Kasumi-1 (cell line): ENCODE measurements at regions not wholly inside any gene's neighbourhood (a gene's known extent, or its start where the extent isn't known, plus 50 kb on each side); places are given as distances from the start of the nearest gene placed in this dataset.
"Not testable (repeated sequence)": the region's sequence is repeated elsewhere in the genome, so short reads cannot be mapped to it uniquely, and the experiment has no call there.

Source experiments
- DNase-seq, 2 experiments: peaks; one replicate each; lab custom pipeline; 2025; lab: John Stamatoyannopoulos, UW

DNA sequence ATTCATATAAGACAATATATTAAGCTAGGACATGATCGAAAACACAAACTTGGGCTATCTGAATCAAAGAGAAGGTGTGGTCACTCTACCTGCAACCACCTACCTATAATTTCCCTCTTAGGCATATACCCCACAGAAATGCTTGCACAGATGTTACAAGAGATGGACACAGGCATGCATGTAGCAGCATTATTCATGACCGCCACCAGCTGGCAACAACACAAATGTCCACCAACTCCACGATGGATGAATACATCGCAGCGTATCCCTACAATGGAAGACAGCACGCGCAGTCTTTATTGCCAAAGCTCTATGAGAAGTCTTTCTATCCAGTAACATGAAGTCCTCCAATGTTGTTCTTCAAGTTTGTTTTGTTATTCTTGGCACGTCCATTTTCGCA, 90.8 kb downstream of the ARL4C start:
- no peak for DNase-seq

DNA sequence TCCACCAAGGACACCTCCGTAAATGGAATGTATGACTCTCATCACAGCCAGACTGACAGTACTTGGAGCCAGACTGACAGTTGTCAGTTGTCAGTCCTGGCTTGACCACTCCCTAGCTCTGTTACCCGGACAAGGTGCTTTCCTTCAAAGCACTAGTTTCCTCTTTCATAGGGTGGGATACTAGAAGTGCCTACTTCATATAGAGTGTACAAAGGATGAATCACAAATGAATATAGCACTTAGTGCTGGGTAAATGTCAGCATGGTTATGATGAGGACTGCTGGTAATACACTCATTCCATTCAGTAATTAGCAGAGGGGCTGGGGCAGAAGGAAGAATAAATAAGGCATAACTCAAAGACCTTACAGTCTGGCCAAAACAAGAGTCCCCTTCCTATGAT, 91.4 kb downstream of the ARL4C start:
- no peak for DNase-seq

DNA sequence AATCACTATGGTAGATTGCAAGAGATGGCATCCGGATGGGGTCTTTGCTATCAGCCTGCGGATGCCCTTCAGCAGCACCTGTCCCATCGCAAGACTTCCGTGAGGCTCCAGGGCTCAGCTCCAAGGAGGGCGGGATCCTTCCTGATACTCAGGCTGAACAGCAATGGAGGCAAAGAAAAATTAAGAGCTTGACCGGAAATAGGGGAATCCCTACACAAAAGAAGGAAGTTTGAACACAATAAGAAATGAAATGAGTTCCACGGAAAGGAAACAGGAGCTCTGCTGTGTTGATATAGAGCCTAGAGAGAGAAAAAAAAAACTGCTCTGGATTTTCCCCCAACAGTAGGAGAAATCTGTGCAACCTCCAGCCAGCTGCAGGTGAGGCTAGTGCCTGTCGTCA, 91.9 kb downstream of the ARL4C start:
- no peak for DNase-seq

DNA sequence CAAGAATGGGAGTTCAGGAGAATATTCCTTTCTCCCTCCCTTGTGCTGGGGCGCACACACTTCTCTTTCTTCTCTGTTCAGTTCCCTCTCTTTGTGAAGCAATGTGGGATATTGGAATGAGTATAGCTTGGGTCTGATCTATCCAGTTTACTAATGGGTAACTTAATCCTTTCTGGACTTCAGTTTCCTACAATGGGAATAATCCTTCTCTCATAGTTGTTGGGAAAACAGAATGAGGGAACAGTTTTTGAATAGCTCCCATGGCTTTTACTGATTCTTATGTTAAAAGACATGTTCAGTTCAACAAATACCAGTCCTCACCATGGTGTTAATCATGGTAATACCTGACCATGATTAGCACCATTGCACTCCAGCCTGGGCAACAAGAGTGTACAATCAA, 93.1 kb downstream of the ARL4C start:
- no peak for DNase-seq

DNA sequence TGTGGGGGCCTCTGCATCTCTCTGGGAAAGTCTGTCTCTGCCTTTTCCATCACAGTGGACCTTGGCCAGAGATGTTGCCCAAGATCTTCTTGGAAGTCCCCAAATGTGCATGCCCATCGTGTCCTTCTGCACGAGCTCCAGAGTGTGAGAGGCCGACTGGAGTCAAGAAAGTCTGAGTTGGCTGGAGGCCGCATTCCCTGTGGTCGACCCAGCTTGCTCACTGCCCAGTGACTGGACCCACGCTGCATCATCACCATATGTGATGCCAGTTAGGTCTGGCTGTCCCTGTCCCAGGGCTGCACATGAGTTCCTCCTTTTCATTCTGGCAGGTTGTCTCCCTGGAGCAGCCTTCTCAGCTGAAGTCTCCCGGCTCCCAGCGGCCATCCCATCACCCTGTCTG, 93.8 kb downstream of the ARL4C start:
- DNase-seq, result no peak

DNA sequence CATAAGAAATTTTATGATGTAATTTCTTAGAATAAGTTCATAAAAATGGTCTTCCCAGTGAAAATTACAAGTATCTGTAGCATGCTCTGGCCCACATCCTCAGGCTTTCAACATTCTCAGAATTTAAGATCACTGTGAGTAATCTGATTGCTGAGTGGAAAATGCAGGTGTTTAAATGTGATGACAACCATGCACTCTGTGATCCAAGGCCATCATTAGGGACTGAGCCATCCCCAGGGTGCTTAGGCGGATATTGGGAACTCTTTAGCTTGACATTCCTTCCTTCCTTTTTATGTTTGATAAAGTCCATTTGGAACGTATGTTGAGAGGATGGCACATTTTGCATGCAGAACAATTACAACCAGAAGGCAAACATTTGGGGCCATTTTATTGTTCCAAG, 95.5 kb downstream of the ARL4C start:
- no peak for DNase-seq

DNA sequence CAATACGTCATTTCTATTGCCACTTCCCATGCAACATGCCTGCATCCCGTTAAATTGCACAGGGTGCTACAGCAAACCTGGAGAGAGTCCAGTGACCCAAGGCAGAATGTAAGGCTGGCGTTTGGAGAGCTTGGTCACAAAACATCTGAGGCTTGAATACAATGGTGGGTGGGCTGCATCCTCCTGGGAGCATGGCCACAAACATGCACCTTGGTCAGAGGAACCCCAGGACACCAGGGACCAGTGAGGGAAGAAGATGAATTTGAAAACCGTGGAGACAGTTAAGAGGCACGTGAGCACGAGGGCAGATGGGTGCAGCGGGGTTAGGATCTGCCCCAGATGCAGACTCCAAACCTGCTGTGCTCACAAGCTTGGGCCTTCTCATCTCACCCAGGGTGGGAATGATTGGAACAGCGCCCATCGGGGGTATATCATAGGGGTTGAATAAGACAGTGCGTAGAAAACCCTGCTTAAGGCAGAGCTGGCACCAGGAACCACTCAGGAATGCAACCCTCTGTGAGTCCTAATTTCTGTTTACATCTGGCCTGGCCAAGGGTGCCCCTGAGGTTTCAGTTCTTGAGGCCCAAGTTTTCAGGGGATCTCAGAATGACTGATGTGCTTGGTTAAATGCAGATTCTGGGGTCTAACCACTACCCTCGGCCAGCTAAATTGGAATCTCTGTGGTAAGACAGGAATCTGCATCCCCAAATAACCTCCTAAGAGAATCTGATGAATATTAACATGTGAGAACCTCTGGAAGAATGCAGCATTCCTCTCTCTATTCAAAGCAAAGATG, 97.2 kb downstream of the ARL4C start:
- no peak for DNase-seq

DNA sequence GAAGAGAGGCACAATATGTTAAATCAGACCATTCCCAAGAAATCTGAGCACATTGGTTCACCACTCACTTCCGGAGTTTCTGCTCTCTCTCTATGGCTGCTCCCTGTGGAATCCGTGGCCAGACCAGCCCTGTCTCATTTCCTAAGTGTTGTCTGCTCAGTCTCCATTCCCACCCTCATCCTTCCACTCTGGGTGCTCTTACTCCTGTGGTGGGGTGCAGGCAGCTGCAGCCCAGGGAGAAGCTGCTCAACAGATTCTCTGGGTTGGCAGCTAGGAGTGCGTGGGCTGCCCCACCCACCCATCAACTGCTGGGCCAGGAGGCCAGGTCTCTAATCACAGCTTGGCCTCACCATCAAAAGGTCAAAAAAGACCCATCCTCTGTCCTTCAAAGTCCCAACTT, 98.3 kb downstream of the ARL4C start:
- DNase-seq, result no peak

DNA sequence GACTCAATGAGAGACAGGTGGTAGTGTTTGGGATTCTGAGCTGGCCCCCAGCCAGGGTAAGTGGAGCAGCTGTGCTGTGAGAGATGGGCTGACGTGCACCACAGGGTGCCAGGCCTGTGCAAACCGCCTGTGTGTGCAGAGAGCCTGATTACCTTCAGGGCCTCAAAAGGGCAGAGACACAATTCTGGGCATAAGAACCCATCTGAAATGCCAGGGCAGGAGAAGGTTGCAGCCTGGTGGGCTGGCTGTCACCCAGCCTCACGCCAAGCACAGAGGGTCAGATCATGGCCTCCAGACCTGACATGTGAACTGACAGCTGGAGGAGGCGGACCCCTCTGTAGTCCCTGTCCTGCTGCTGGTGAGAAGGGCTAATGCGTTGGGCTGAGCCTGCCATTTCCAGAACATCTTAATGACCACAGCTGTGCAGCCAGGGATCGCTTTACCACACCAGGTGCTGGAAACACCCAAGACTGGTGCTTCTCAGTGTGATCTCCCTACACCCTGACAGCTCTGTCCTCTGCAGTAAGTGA, 100.9 kb downstream of the ARL4C start:
- DNase-seq, result no peak

DNA sequence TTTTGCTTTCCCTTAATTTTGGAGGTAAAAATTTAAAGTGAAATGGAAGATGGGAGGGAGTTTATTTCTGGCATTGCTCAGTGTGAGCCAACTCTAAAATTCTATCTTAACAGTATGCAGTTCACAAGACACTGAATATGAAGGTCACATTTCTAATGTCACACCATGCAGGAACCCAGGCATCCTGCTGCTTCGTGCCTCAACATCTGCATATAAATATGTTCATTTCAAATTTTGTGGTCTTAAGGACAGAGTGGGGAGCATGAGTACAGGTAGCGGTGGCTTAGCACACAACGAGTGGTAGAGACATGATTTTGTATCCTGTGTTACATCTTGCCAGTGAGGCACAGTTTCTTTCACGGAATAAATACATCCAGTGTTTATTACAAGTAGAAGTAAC, 102.4 kb downstream of the ARL4C start:
- no peak for DNase-seq

DNA sequence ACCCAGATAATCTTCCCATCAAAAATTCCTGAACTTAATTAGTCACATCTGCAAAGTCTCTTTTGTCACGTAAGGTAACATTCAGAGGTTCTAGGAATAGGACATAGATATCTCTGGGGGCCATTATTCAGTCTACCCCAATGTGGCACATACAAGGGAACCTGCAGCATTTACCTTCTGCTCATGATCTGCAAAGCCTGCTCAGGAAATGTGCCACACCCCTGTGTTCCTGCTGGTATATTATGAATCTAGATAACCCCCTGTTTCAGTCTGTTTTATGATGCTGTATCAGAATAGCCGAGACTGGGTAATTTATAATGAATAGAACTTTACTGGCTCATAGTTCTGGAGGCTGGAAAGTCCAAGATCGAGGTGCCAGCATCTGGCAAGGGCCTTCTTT, 103.5 kb downstream of the ARL4C start:
- no peak for DNase-seq

DNA sequence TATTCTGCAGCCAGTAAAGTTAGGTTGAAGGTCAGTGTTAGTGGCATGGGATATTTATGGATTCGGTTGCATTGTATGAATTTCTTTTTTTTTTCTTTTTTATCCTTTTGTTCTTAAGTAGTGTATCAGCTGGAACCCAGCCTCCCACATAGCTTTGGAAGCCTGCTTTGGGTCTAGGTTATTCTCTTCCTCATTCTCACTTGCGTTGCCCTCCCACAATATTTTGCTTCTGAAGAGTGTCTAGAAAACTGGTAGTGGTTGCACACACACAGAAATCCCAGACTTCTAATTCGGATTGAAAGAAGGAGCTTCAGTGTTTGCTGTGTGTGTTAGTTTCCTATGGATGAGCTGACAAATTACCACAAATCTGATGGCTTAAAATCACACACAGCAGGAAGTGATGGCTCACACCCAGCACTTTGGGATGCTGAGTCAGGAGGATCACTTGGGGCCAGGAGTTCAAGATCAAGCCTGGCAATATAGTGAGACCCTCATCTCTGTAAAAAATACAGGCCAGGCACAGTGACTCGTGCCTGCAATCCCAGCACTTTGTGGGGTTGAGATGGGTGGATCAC, 104.8 kb downstream of the ARL4C start:
- DNase-seq, result no peak

DNA sequence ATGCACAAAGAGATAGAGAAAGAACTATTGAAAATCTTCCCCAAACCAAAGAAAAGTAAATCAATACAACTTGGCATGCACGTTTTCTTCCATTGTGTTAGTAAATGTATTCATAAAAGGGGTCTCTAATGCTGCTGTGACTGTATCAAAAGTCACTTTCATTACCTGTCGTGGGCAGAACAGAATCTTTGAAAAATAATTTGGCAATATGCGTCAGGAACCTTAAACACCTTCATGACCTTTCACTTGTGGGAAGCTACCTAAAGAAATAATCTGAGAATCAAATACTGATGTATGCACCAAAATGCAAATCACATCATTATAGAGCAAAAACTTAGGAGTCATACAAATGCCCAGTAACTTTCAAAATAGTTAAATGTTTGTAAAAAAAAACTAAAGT, 105.3 kb downstream of the ARL4C start:
- DNase-seq, result no peak

DNA sequence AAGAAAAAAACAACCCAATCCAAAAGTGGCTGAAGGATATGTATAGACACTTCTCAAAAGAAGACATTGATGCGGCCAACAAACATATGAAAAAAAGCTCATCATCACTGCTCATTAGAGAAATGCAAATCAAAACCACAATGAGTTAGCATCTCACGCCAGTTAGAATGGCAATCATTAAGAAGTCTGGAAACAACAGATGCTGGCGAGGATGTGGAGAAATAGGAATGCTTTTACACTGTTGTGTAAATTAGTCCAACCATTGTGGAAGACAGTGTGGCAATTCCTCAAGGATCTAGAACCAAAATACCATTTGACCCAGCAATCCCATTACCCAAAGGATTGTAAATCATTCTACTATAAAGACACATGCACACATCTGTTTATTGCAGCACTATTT, 107.2 kb downstream of the ARL4C start:
- not testable (repeated sequence) for DNase-seq

DNA sequence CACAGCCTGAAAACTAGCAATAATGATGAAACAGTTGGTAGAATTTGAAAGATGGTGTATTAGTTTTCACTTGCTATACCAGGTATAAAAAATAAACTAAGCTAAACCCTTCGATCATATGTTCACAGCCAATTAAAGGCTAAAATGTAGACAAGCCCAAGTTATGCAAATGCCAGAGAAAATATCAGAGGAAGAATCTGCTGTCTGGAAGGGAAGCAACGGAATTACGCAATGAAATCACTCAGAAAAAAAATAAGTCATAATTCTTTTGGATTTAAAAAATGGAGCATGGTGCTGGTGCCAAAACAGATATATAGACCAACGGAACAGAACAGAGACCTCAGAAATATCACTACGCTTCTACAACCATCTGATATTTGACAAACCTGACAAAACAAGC, 108.3 kb downstream of the ARL4C start:
- no peak for DNase-seq

DNA sequence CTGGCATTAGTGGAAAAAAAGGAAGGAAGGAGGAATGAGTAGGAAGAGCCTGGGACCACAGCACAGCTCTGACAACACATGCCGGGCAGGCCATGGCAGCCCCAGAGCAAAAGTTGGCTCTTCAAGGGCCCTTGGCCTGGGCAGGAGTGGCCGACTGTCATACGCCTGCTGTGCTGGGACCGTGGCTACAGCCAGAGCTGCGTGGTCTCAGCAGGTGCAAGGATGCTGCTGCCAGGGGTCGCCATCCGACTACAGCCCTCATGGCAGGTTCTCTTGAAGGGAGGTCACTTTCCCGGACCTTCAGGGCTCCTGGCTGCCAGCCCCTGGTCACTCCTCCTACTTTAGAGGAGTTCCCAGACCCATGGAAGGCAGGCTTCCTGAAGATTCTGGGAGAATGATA, 109.9 kb downstream of the ARL4C start:
- no peak for DNase-seq

DNA sequence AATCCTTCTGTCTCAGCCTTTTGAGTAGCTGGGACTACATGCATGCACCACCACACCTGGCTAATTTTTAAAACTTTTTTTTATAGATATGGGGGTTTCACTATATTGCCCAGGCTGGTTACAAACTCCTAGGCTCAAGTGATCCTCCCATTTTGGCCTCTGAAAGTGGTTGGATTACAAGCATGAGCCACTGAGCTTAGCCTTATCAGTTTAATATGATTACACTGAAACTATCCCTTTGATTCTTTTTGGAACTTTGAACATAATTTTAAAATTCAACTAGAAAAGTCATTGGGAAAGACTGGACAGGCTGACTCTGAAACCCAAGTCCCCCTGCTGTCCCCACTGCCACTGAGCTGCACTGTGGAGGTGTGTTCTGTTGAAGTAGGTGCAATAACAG, 114.8 kb downstream of the ARL4C start:
- DNase-seq, result no peak

DNA sequence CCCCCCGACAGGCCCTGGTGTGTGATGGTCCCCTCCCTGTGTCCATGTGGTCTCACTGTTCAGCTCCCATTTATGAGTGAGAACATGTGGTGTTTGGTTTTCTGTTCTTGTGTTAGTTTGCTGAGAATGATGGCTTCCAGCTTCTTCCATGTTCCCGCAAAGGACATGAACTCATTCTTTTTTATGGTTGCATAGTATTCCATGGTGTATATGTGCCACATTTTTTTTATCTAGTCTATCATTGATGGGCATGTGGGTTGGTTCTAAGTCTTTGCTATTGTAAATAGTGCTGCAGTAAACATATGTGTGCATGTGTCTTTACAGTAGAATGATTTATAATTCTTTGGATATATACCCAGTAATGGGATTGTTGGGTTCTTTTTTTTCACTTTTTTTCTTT, 117.9 kb downstream of the ARL4C start:
- DNase-seq, result not testable (repeated sequence)

DNA sequence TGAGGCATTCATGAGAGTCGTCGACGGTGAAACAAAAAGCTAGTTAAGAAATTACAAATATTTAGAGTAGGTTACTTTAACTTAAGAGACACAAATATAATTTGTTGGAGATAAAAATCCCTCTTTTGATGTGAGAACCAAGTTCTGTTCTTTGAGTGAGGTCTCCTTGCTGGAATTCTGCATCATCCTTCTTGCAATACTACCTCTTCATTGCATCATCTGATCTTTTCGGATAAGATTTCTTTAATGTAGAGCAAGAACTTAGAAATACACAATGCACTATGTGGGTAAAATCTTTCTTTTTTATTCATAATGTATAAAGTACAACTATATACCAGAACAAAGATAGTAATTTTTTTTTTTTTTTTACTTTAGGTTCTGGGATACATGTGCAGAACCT, 118.4 kb downstream of the ARL4C start:
- no peak for DNase-seq

DNA sequence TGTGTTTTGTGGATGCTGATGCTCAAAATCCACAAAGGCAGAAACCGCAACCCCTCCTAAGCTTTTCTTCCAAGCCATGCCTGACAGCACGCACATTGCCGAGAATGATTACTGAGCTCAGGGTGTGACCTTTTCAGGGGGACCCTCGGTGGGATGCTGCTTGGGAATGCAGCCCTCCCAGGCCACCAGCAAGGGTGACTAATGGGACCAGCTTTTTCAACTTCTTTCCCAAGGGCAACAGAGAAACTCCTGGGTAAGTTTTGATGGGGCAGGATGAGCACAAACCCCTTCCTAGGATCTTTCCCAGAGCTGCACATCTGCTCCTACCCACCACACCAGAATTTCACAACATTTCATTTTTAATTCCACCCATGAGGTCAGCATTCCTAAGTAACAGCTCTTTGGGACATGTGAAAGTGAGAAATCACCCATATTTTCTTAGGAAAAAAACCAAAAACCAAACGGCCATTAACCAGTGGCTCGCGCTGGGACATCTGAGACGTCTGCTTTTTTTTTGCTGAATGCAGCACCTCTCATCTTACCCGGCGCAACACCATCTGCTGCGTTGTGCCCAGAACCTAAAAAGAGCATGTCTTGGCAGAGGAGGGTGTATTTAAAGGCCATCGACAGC, 119.0 kb downstream of the ARL4C start:
- DNase-seq, result no peak

DNA sequence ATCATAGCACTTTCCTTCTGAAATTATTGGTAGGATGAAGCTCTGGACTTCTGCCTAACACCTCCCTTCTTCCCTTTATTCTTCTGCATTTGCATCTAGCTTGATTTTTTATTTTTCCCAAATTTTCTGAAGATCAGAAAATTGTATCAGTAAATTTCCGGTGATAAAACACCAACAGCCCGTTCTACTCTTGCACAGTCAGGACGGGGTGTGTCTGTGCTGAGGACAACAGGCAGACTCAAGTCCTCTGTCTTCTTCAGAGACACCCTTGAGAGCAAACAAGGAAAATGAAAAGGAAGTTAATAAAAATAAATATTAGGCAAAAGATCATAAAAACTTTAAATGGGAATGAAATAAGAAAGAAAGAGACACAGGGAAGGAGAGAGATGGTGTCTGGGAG, 120.7 kb downstream of the ARL4C start:
- DNase-seq, result no peak

DNA sequence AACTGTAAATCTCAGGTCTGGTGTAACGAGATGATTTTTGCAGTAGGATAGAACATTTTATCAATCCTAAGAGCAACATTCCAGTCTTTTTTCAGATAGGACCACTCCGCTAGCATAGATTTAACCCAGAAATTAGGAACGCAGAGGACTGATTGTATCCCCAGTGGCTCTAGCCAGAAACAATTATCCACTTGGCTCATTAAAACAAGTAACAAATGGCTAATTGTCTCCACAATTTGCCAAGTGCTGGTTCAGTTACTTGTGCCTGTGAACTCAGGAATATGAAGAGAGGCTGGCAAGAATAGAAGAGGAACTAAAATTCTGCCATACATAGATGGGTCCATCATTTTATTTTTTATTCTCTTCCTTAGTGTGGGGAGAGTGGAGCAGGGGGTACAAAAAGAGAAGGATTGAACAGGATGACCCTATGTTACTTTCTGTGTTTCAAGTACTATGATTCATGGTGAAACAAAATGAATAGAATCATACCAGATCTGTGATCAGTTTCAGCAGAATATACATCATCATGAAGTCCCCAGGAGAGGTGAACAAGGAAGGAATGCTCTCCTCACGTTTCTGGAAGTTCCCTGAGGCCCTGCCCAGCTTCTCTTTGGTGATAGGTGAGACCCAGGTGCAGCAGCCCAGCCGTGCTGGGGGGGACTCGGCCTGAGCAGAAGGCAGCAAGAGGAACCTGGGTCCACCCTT, 121.6 kb downstream of the ARL4C start:
- DNase-seq, result no peak

DNA sequence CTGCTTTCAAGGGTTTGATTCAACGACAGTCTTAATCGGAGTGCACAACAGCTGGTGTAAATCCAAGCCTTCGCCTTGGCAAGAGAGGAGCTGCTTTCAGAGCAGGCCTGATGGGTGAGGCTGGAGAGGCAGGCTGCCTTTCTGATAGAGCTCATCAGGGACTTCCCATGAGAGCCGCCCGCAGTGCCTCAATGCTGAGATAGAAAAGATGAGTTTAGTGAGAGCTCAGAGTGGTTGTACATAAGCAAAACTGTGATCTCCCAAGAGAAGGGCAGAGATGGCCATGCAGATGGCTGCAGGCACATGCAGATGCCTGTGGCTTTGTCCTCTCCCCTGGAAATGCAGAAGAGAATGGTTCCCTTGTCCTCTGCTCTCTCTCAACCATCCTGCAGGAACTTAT, 122.1 kb downstream of the ARL4C start:
- DNase-seq, result no peak
